Activated naive CD8-positive, alpha-beta T cell treated with anti-CD3 and anti-CD28 coated beads, Interleukin-2, amount 50 U/mL, for 24 hours (primary cell): ENCODE measurements at regions not wholly inside any gene's neighbourhood (a gene's known extent, or its start where the extent isn't known, plus 50 kb on each side); places are given as distances from the start of the nearest gene placed in this dataset.
"Not testable (repeated sequence)": the region's sequence is repeated elsewhere in the genome, so short reads cannot be mapped to it uniquely, and the experiment has no call there.

Experiments used
- ATAC-seq: fragments of 150-1000 bp; cut with Tn5 transposase; one replicate; pipeline ENCODE4 v1.10.0; 2021
- DNase-seq: peaks from one replicate; pipeline ENCODE4 v3.0.0; 2021
- H3K27ac Mint-ChIP-seq: one replicate; pipeline ENCODE4 v1.8.0; 2021; ENCODE audit warnings: mild to moderate bottlenecking, mixed read lengths
- H3K27me3 Mint-ChIP-seq: one replicate; pipeline ENCODE4 v1.8.0; 2021; ENCODE audit warnings: mixed read lengths
- H3K36me3 Mint-ChIP-seq: one replicate; pipeline ENCODE4 v1.8.0; 2021; ENCODE audit warnings: low read depth, mixed read lengths
- H3K4me1 Mint-ChIP-seq: one replicate; pipeline ENCODE4 v1.8.0; 2021; ENCODE audit warnings: mixed read lengths
- H3K4me3 Mint-ChIP-seq: one replicate; pipeline ENCODE4 v1.8.0; 2021; ENCODE audit warnings: mild to moderate bottlenecking, moderate library complexity, mixed read lengths
- H3K9me3 Mint-ChIP-seq: one replicate; pipeline ENCODE4 v1.8.0; 2021; ENCODE audit warnings: mixed read lengths

- H3K36me3 Mint-ChIP-seq, result no peaks in the 10 kb centered on the region
- no peak for ATAC-seq
- no peak overlapping the region for H3K27ac Mint-ChIP-seq
- H3K27me3 Mint-ChIP-seq, result no peaks in the 10 kb centered on the region
- no peaks in the 10 kb centered on the region for H3K4me1 Mint-ChIP-seq
- DNase-seq, result no peak
- peaks cover 5% of the 10 kb centered on the region for H3K9me3 Mint-ChIP-seq
- no peak overlapping the region for H3K4me3 Mint-ChIP-seq
Measured at GRCh38 chr14:40682131-40682913, 924.4 kb upstream of the LRFN5 start.

GRCh38 chr14:40679256-40679655, 927.4 kb upstream of the LRFN5 start:
- Mint-ChIP-seq H3K4me1 (no peaks in the 10 kb centered on the region), H3K36me3 (no peaks in the 10 kb centered on the region), H3K4me3 (no peak overlapping the region), H3K9me3 (peaks cover 5% of the 10 kb centered on the region), H3K27ac (no peak overlapping the region), H3K27me3 (no peaks in the 10 kb centered on the region)
- DNase-seq (no peak), ATAC-seq (no peak)

- H3K27me3 Mint-ChIP-seq, DNase-seq, H3K36me3 Mint-ChIP-seq, H3K4me1 Mint-ChIP-seq, H3K9me3 Mint-ChIP-seq, H3K27ac Mint-ChIP-seq, H3K4me3 Mint-ChIP-seq, ATAC-seq: not testable (repeated sequence)
Measured at GRCh38 chr14:40677206-40677605, 929.5 kb upstream of the LRFN5 start.

GRCh38 chr14:40674502-40674901, 932.2 kb upstream of the LRFN5 start:
- Mint-ChIP-seq H3K4me1 (no peaks in the 10 kb centered on the region), H3K9me3 (peaks cover 2% of the 10 kb centered on the region), H3K4me3 (no peak overlapping the region), H3K27ac (no peak overlapping the region), H3K27me3 (no peaks in the 10 kb centered on the region), H3K36me3 (no peaks in the 10 kb centered on the region)
- DNase-seq (no peak), ATAC-seq (no peak)

- ATAC-seq, result no peak
- Mint-ChIP-seq H3K9me3 (peaks cover 8% of the 10 kb centered on the region), H3K27me3 (no peaks in the 10 kb centered on the region), H3K4me1 (no peaks in the 10 kb centered on the region), H3K27ac (no peak overlapping the region), H3K36me3 (no peaks in the 10 kb centered on the region), H3K4me3 (no peak overlapping the region)
- no peak for DNase-seq
Measured at GRCh38 chr14:40656311-40656710, 950.4 kb upstream of the LRFN5 start.

- H3K27ac Mint-ChIP-seq, result no peak overlapping the region
- ATAC-seq (no peak), DNase-seq (no peak)
- no peak overlapping the region for H3K4me3 Mint-ChIP-seq
- H3K4me1 Mint-ChIP-seq, result no peaks in the 10 kb centered on the region
- peaks cover 3% of the 10 kb centered on the region for H3K9me3 Mint-ChIP-seq
- H3K36me3 Mint-ChIP-seq, result no peaks in the 10 kb centered on the region
- no peaks in the 10 kb centered on the region for H3K27me3 Mint-ChIP-seq
Measured at GRCh38 chr14:40652089-40652691, 954.5 kb upstream of the LRFN5 start.

- no peaks in the 10 kb centered on the region for H3K9me3 Mint-ChIP-seq
Measured at GRCh38 chr14:40630471-40630870, 976.2 kb upstream of the LRFN5 start.

GRCh38 chr14:40629551-40630137, 977.0 kb upstream of the LRFN5 start:
- DNase-seq, ATAC-seq, H3K9me3 Mint-ChIP-seq, H3K27me3 Mint-ChIP-seq, H3K27ac Mint-ChIP-seq, H3K4me1 Mint-ChIP-seq, H3K4me3 Mint-ChIP-seq, H3K36me3 Mint-ChIP-seq: not testable (repeated sequence)

More at GRCh38 chr14:40630471-40630870, 976.2 kb upstream of the LRFN5 start:
- Mint-ChIP-seq H3K27me3 (peaks cover 2% of the 10 kb centered on the region), H3K27ac (no peak overlapping the region), H3K36me3 (no peaks in the 10 kb centered on the region), H3K4me1 (no peaks in the 10 kb centered on the region), H3K4me3 (no peak overlapping the region)
- ATAC-seq (no peak), DNase-seq (no peak)

- no peaks in the 10 kb centered on the region for H3K9me3 Mint-ChIP-seq
- H3K27ac Mint-ChIP-seq, result no peak overlapping the region
- no peak for DNase-seq
- H3K27me3 Mint-ChIP-seq, result no peaks in the 10 kb centered on the region
- H3K4me3 Mint-ChIP-seq, result no peak overlapping the region
- ATAC-seq, result no peak
- no peaks in the 10 kb centered on the region for H3K36me3 Mint-ChIP-seq
- no peaks in the 10 kb centered on the region for H3K4me1 Mint-ChIP-seq
Measured at GRCh38 chr14:40629144-40629543, 977.5 kb upstream of the LRFN5 start.

GRCh38 chr14:40623643-40624042, 983.0 kb upstream of the LRFN5 start:
- H3K9me3 Mint-ChIP-seq, result no peaks in the 10 kb centered on the region
- no peak overlapping the region for H3K27ac Mint-ChIP-seq
- DNase-seq (no peak), ATAC-seq (no peak)
- H3K27me3 Mint-ChIP-seq, result no peaks in the 10 kb centered on the region
- H3K4me1 Mint-ChIP-seq, result no peaks in the 10 kb centered on the region
- no peaks in the 10 kb centered on the region for H3K36me3 Mint-ChIP-seq
- H3K4me3 Mint-ChIP-seq, result no peak overlapping the region

GRCh38 chr14:40618225-40618898, 988.3 kb upstream of the LRFN5 start:
- H3K36me3 Mint-ChIP-seq, result no peaks in the 10 kb centered on the region
- H3K4me3 Mint-ChIP-seq, result no peak overlapping the region
- no peak overlapping the region for H3K27ac Mint-ChIP-seq
- H3K27me3 Mint-ChIP-seq, result no peaks in the 10 kb centered on the region
- no peaks in the 10 kb centered on the region for H3K4me1 Mint-ChIP-seq
- no peak for ATAC-seq
- H3K9me3 Mint-ChIP-seq, result no peaks in the 10 kb centered on the region
- no peak for DNase-seq

GRCh38 chr14:40616579-40616978, 990.1 kb upstream of the LRFN5 start:
- DNase-seq (no peak), ATAC-seq (no peak)
- Mint-ChIP-seq H3K4me3 (no peak overlapping the region), H3K4me1 (no peaks in the 10 kb centered on the region), H3K27ac (no peak overlapping the region), H3K9me3 (no peaks in the 10 kb centered on the region), H3K36me3 (no peaks in the 10 kb centered on the region), H3K27me3 (no peaks in the 10 kb centered on the region)

- no peaks in the 10 kb centered on the region for H3K4me1 Mint-ChIP-seq
- no peaks in the 10 kb centered on the region for H3K36me3 Mint-ChIP-seq
- H3K27me3 Mint-ChIP-seq, result no peaks in the 10 kb centered on the region
- ATAC-seq (no peak), DNase-seq (no peak)
- H3K4me3 Mint-ChIP-seq, result no peak overlapping the region
- no peak overlapping the region for H3K27ac Mint-ChIP-seq
- H3K9me3 Mint-ChIP-seq, result no peaks in the 10 kb centered on the region
Measured at GRCh38 chr14:40601063-40601462, 1005.6 kb upstream of the LRFN5 start.

- H3K9me3 Mint-ChIP-seq, result no peaks in the 10 kb centered on the region
- H3K27ac Mint-ChIP-seq, result no peak overlapping the region
- DNase-seq (no peak), ATAC-seq (no peak)
- H3K4me3 Mint-ChIP-seq, result no peak overlapping the region
- H3K27me3 Mint-ChIP-seq, result no peaks in the 10 kb centered on the region
- H3K4me1 Mint-ChIP-seq, result no peaks in the 10 kb centered on the region
- no peaks in the 10 kb centered on the region for H3K36me3 Mint-ChIP-seq
Measured at GRCh38 chr14:40599725-40600124, 1007.0 kb upstream of the LRFN5 start.

GRCh38 chr14:40581264-40581663, 1025.4 kb upstream of the LRFN5 start:
- Mint-ChIP-seq H3K4me3 (no peak overlapping the region), H3K27me3 (no peaks in the 10 kb centered on the region)
- no peak for ATAC-seq

More at GRCh38 chr14:40581264-40581663, 1025.4 kb upstream of the LRFN5 start:
- H3K36me3 Mint-ChIP-seq, result no peaks in the 10 kb centered on the region
- H3K4me1 Mint-ChIP-seq, result no peaks in the 10 kb centered on the region
- no peaks in the 10 kb centered on the region for H3K9me3 Mint-ChIP-seq
- DNase-seq, result no peak
- H3K27ac Mint-ChIP-seq, result no peak overlapping the region
